Left lung (tissue), 4 donors: ENCODE measurements at regions not wholly inside any gene's neighbourhood (a gene's known extent, or its start where the extent isn't known, plus 50 kb on each side); places are given as distances from the start of the nearest gene placed in this dataset.

Experiments
- ATAC-seq: fragments of 200-7000 bp; cut with Tn5 transposase; one replicate; pipeline ENCODE4 v1.9.1; 2020; ENCODE audit warnings: moderate library complexity
- DNase-seq, 4 donors: peaks; one replicate each; pipeline ENCODE4 v3.0.0-alpha.2; 2013 to 2020
- H3K27ac ChIP-seq, 2 donors: fragments of 200-600 bp; sonication (generic) in 1 of 2; one replicate each; pipeline versions ENCODE4 v1.5.0 to v1.8.0; 2020 to 2021
- H3K27me3 ChIP-seq, 2 donors: fragments of 200-600 bp; sonication (generic) in 1 of 2; one replicate each; pipeline versions ENCODE4 v1.5.0 to v1.8.0; 2020 to 2021
- H3K36me3 ChIP-seq, 2 donors: fragments of 200-600 bp; sonication (generic) in 1 of 2; one replicate each; pipeline versions ENCODE4 v1.5.0 to v1.8.0; 2020 to 2021
- H3K4me1 ChIP-seq, 2 donors: fragments of 200-600 bp; one replicate each; pipeline ENCODE4 v1.8.0; 2021
- H3K4me3 ChIP-seq, 2 donors: fragments of 200-600 bp; sonication (generic) in 1 of 2; one replicate each; pipeline versions ENCODE4 v1.5.0 to v1.8.0; 2020 to 2021; ENCODE audit warnings: mild to moderate bottlenecking in 1 of 2
- H3K9me3 ChIP-seq, 2 donors: fragments of 200-600 bp; sonication (generic) in 1 of 2; one replicate each; pipeline versions ENCODE4 v1.5.0 to v1.8.0; 2020 to 2021
- CTCF ChIP-seq, 2 donors: fragments of 200-600 bp; sonication (generic) in 1 of 2; IDR thresholded peaks; one replicate each; pipeline versions ENCODE4 v1.5.0 to v1.8.0; 2021; ENCODE audit warnings: antibody characterized with exemption in 2 of 2
- intact Hi-C, 2 donors: fragments of 100-400 bp; cut with DNase I; formaldehyde crosslinking; loops; one replicate each; pipeline versions ENCODE4 v1.11.2 to v1.14.2; 2022
- donor health status: DM: no; HTN: yes; CAD: no.
- donor health status: DM: no; HTN: no; CAD: no.

GRCh38 chr2:225841314-225841713 lies 441.8 kb downstream of the NYAP2 start:
- DNase-seq (no peak), ATAC-seq (no peak)
- no peak overlapping the region for H3K27ac ChIP-seq
- no peaks in the 10 kb centered on the region for H3K27me3 ChIP-seq
- H3K9me3 ChIP-seq = no peaks in the 10 kb centered on the region
- H3K36me3 ChIP-seq = no peaks in the 10 kb centered on the region
- H3K4me3 ChIP-seq = no peak overlapping the region
- no peaks in the 10 kb centered on the region for H3K4me1 ChIP-seq
- intact Hi-C loops = no loop called here
- no peak for TF ChIP-seq CTCF (IDR thresholded peaks at IDR 0.05)

- no peak for TF ChIP-seq CTCF (IDR thresholded peaks at IDR 0.05)
- intact Hi-C loops = no loop called here
- DNase-seq = no peak
- Histone ChIP-seq H3K27ac (no peak overlapping the region), H3K36me3 (no peaks in the 10 kb centered on the region), H3K9me3 (no peaks in the 10 kb centered on the region), H3K4me1 (no peaks in the 10 kb centered on the region), H3K4me3 (no peak overlapping the region), H3K27me3 (no peaks in the 10 kb centered on the region)
- ATAC-seq = no peak
Observed at GRCh38 chr2:225837328-225837727, 437.8 kb downstream of the NYAP2 start.

GRCh38 chr2:225824748-225825449 lies 425.4 kb downstream of the NYAP2 start:
- Histone ChIP-seq H3K4me3 (no peak overlapping the region), H3K4me1 (no peaks in the 10 kb centered on the region), H3K36me3 (no peaks in the 10 kb centered on the region), H3K27ac (no peak overlapping the region), H3K27me3 (no peaks in the 10 kb centered on the region), H3K9me3 (peaks cover 0 to 19% of the 10 kb centered on the region in 2 donors)
- intact Hi-C loops = no loop called here
- ATAC-seq = no peak
- no peak for TF ChIP-seq CTCF (IDR thresholded peaks at IDR 0.05)
- DNase-seq = peak in 1 of 4 donors; percentile 32

- TF ChIP-seq CTCF (IDR thresholded peaks at IDR 0.05) = no peak
- Histone ChIP-seq H3K4me3 (no peak overlapping the region), H3K9me3 (peaks cover 0 to 11% of the 10 kb centered on the region in 2 donors), H3K27ac (no peak overlapping the region), H3K27me3 (no peaks in the 10 kb centered on the region), H3K4me1 (no peaks in the 10 kb centered on the region), H3K36me3 (no peaks in the 10 kb centered on the region)
- ATAC-seq (no peak), DNase-seq (no peak)
- intact Hi-C loops = no loop called here
Observed at GRCh38 chr2:225821351-225821750, 421.8 kb downstream of the NYAP2 start.

- no peaks in the 10 kb centered on the region for H3K4me1 ChIP-seq
- intact Hi-C loops = no loop called here
- no peak overlapping the region for H3K27ac ChIP-seq
- H3K9me3 ChIP-seq = peaks cover 0 to 7% of the 10 kb centered on the region in 2 donors
- H3K4me3 ChIP-seq = no peak overlapping the region
- TF ChIP-seq CTCF (IDR thresholded peaks at IDR 0.05) = no peak
- ATAC-seq (no peak), DNase-seq (no peak)
- H3K36me3 ChIP-seq = no peaks in the 10 kb centered on the region
- no peaks in the 10 kb centered on the region for H3K27me3 ChIP-seq
Observed at GRCh38 chr2:225820826-225821225, 421.3 kb downstream of the NYAP2 start.
